ENCODE measurements at regions not wholly inside any gene's neighbourhood (a gene's known extent, or its start where the extent isn't known, plus 50 kb on each side); places are given as distances from the start of the nearest gene placed in this dataset.

DNA sequence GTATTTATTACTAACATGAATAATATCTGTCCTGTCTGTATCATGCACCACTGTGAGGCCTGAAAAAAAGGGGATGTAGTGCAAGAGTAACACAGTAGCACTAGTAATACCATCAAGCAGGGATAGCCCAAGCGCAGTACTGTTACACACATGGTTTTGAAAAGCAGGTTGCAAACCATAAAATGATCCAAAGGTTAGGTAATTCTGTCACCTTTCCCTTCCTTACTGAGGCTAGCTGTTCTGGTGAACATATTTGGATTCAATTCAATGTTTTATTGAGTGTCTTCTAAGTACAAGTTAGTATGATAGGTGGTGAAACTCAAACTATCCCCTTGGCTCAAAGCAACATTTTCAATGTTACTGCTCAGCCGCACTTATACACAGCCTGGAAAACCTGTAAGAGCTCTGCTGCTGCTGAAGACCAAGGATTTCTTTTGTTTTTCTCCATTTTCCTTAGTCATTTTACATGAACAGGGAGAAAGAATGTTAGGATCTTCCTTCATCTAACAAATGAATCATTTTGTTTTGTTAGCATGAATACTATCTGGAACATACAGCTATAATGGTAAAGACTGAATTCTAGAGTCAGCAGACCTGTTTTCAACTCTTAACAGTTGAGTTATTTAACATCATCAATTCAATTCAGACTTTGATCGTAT lies 102.5 kb upstream of the ITPRID2 start:
- H3K4me2 ChIP-seq (ENCODE audit: low read length), result no peak overlapping the region
- no peak overlapping the region for H3K4me3 ChIP-seq (ENCODE audit: low read length)
- H3F3A ChIP-seq (ENCODE audit: control insufficient read depth, insufficient read depth), result no peaks in the 10 kb centered on the region
- H3K79me2 ChIP-seq (ENCODE audit: control insufficient read depth, low read length), result no peaks in the 10 kb centered on the region
- H3K9me2 ChIP-seq (replicated peaks; ENCODE audit: control insufficient read depth, low read length), result no peaks in the 10 kb centered on the region
- TF ChIP-seq EZH2phosphoT487 (IDR thresholded peaks at IDR 0.05; ENCODE audit: borderline replicate concordance, low read length), result no peak
- TF ChIP-seq, protein P1, sequence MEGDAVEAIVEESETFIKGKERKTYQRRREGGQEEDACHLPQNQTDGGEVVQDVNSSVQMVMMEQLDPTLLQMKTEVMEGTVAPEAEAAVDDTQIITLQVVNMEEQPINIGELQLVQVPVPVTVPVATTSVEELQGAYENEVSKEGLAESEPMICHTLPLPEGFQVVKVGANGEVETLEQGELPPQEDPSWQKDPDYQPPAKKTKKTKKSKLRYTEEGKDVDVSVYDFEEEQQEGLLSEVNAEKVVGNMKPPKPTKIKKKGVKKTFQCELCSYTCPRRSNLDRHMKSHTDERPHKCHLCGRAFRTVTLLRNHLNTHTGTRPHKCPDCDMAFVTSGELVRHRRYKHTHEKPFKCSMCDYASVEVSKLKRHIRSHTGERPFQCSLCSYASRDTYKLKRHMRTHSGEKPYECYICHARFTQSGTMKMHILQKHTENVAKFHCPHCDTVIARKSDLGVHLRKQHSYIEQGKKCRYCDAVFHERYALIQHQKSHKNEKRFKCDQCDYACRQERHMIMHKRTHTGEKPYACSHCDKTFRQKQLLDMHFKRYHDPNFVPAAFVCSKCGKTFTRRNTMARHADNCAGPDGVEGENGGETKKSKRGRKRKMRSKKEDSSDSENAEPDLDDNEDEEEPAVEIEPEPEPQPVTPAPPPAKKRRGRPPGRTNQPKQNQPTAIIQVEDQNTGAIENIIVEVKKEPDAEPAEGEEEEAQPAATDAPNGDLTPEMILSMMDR (IDR thresholded peaks at IDR 0.05; ENCODE audit: low read depth, low read length, poor library complexity, severe bottlenecking), result no peak
- no peaks in the 10 kb centered on the region for H3K4me1 ChIP-seq (ENCODE audit: control insufficient read depth, low read length)
- no peaks in the 10 kb centered on the region for H4K20me1 ChIP-seq (ENCODE audit: control insufficient read depth, insufficient read depth, low read depth, low read length)
- H3K27me3 ChIP-seq (ENCODE audit: control insufficient read depth, low read length), result no peaks in the 10 kb centered on the region
- no peak overlapping the region for H3K27ac ChIP-seq (ENCODE audit: low read depth, low read length)
- no peaks in the 10 kb centered on the region for H3K36me3 ChIP-seq (ENCODE audit: control insufficient read depth, low read length)
- no peaks in the 10 kb centered on the region for H3K9me3 ChIP-seq (ENCODE audit: control insufficient read depth, insufficient read depth, low read length)

DNA sequence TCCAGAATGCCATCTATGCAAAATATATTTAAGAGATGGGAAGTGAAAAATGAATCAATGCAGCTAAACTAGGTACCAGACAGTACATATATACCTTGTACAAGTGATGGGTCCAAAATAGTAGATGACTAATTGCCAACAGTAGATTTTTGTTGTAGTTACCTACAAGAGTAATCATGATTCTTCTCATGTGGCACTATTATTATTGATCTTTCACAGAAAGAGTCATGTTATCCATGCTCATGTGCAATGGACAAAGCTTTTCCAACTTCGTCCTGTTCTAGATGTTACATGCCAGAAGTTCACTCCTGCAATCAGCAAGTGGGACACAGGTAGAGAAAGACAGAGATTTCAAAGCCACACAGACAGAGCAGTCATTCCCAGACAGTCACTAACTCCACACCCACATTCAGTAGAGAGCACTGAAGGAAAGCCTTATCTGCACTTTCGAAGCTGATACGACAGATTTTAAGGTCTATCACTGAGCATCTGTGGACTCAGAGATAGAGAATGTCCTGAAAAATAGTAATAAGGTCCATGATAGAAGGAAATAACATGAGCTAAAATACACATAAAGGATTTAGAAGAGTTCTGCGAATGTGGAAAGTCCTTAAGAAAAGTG lies 101.6 kb upstream of the ITPRID2 start:
- Histone ChIP-seq H3K4me2 (ENCODE audit: low read length) (no peak overlapping the region), H3K36me3 (ENCODE audit: control insufficient read depth, low read length) (no peaks in the 10 kb centered on the region), H3K9me2 (replicated peaks; ENCODE audit: control insufficient read depth, low read length) (no peaks in the 10 kb centered on the region), H3K79me2 (ENCODE audit: control insufficient read depth, low read length) (no peaks in the 10 kb centered on the region), H3K27me3 (ENCODE audit: control insufficient read depth, low read length) (no peaks in the 10 kb centered on the region), H3K4me1 (ENCODE audit: control insufficient read depth, low read length) (no peaks in the 10 kb centered on the region), H4K20me1 (ENCODE audit: control insufficient read depth, insufficient read depth, low read depth, low read length) (no peaks in the 10 kb centered on the region), H3K9me3 (ENCODE audit: control insufficient read depth, insufficient read depth, low read length) (no peaks in the 10 kb centered on the region), H3K4me3 (ENCODE audit: low read length) (no peak overlapping the region), H3F3A (ENCODE audit: control insufficient read depth, insufficient read depth) (no peaks in the 10 kb centered on the region), H3K27ac (ENCODE audit: low read depth, low read length) (no peak overlapping the region)
- TF ChIP-seq, protein P1 (IDR thresholded peaks at IDR 0.05; ENCODE audit: low read depth, low read length, poor library complexity, severe bottlenecking), result no peak
- TF ChIP-seq EZH2phosphoT487 (IDR thresholded peaks at IDR 0.05; ENCODE audit: borderline replicate concordance, low read length), result no peak

DNA sequence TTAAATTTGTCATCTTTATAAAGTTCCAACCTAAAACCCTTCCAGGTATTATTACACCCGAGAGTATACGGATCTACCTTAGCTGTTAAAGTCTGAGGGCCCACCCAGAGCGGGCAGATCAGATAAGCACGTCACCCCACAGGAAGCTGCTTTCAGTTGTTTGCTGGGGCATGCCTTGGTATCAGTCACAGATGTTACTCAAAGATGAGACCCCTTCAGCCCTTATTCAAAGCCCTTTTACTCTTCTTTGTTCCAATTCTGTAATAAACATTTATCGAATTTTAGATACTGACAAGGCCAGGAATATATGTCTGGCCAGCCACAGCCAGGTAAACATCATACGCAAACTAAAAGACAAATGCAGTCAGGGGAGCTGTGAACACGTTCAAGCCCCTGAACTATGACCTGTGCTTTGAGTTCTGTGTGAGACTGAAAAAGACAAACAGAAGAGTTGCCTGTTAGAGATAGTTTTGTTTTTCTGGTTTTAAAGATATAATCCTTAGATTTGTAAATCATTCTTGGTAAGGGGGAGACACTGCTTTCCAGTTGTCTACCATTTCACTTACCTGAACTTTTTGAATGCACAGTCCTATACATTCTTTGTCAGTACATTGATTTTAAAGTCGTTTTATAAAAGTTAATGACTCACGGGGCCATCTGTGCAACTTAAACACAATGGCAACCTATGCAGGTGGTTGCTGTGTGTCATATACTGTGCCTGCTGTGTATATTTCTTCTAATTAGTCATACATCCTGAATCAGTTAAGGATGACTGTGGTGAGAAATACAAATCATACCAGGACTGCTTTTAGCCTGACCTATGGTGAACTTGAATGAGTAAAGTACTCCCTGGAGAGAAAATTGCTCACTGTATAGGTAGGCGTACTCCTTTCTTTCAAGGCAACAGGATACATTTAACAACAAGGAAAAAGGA lies 100.5 kb upstream of the ITPRID2 start:
- Histone ChIP-seq H3K79me2 (ENCODE audit: control insufficient read depth, low read length) (no peaks in the 10 kb centered on the region), H3K27ac (ENCODE audit: low read depth, low read length) (no peak overlapping the region), H3K27me3 (ENCODE audit: control insufficient read depth, low read length) (no peaks in the 10 kb centered on the region), H3K4me3 (ENCODE audit: low read length) (no peak overlapping the region), H3K4me2 (ENCODE audit: low read length) (no peak overlapping the region), H3K9me2 (replicated peaks; ENCODE audit: control insufficient read depth, low read length) (no peaks in the 10 kb centered on the region), H4K20me1 (ENCODE audit: control insufficient read depth, insufficient read depth, low read depth, low read length) (no peaks in the 10 kb centered on the region), H3K36me3 (ENCODE audit: control insufficient read depth, low read length) (no peaks in the 10 kb centered on the region), H3K4me1 (ENCODE audit: control insufficient read depth, low read length) (no peaks in the 10 kb centered on the region), H3K9me3 (ENCODE audit: control insufficient read depth, insufficient read depth, low read length) (no peaks in the 10 kb centered on the region), H3F3A (ENCODE audit: control insufficient read depth, insufficient read depth) (no peaks in the 10 kb centered on the region)
- TF ChIP-seq, protein P1 (IDR thresholded peaks at IDR 0.05; ENCODE audit: low read depth, low read length, poor library complexity, severe bottlenecking), result no peak
- TF ChIP-seq EZH2phosphoT487 (IDR thresholded peaks at IDR 0.05; ENCODE audit: borderline replicate concordance, low read length), result no peak
